Tibial artery (tissue), 4 donors: ENCODE measurements at regions not wholly inside any gene's neighbourhood (a gene's known extent, or its start where the extent isn't known, plus 50 kb on each side); places are given as distances from the start of the nearest gene placed in this dataset.
"Not testable (repeated sequence)": the region's sequence is repeated elsewhere in the genome, so short reads cannot be mapped to it uniquely, and the experiment has no call there.

Experiments
- DNase-seq, 2 donors: peaks; one replicate each; pipeline ENCODE4 v3.0.0-alpha.2; 2019
- H3K27ac ChIP-seq, 2 donors: fragments of 200-600 bp; sonication (generic) in 1 of 2; 1 replicate in 1 of 2; 2 replicates in 1 of 2; pipeline ENCODE4 v1.5.1; 2018 to 2019; ENCODE audit warnings: mild to moderate bottlenecking in 1 of 2
- H3K27me3 ChIP-seq, 2 donors: fragments of 200-600 bp; sonication (generic) in 1 of 2; one replicate each; pipeline versions ENCODE4 v1.5.1 to v1.6.0; 2016 to 2019
- H3K36me3 ChIP-seq, 3 donors: fragments of 200-600 bp; sonication (generic) in 2 of 3; one replicate each; pipeline ENCODE4 v1.5.1; 2016 to 2019; ENCODE audit warnings: mild to moderate bottlenecking in 2 of 3
- H3K4me1 ChIP-seq, 4 donors: fragments of 200-600 bp; sonication (generic) in 2 of 4; 1 replicate in 3 of 4; 2 replicates in 1 of 4; pipeline ENCODE4 v1.5.1; 2016 to 2019
- H3K4me3 ChIP-seq, 2 donors: fragments of 200-600 bp; sonication (generic) in 1 of 2; 1 replicate in 1 of 2; 2 replicates in 1 of 2; pipeline ENCODE4 v1.5.1; 2018 to 2019; ENCODE audit warnings: mild to moderate bottlenecking in 2 of 2
- H3K9me3 ChIP-seq, 3 donors: fragments of 200-600 bp; sonication (generic) in 1 of 3; one replicate each; pipeline ENCODE4 v1.5.1; 2016 to 2019
- intact Hi-C: fragments of 100-400 bp; cut with DNase I; formaldehyde crosslinking; loops from one replicate; pipeline ENCODE4 v1.15.0; 2023; ENCODE audit warnings: low total_unique reads
- TF ChIP-seq, protein P1 (sequence below), 2 experiments: fragments of 200-600 bp in 1 of 2; fragments of 450-650 bp in 1 of 2; IDR thresholded peaks; one replicate each; pipeline ENCODE4 v1.5.1; 2017 to 2019; ENCODE audit warnings: antibody characterized with exemption in 2 of 2, mild to moderate bottlenecking in 1 of 2, moderate library complexity in 1 of 2

DNA sequence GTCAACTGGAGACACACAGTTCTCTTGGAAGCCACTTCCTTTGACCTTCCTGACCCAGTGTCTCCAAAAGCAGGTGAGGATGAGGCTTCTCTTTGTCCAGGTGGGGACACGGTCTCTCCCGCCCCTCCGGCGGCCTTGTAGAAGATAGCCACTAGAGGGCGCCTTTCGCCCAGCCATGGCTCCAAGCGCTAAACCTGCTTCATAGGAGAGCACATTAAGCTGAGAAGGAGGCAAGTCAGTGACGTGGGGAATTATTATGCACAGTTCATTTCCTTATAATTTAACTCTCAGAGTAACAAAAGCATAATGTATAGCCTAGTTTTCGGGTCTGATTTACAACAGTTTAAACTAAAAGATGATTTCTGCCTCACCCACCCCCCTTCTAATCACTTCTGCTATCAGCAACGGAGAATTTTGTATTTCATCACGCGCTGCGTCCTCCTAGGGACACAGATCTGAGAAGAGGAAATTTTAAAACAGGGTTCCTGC lies 208.7 kb downstream of the ICOS start:
- H3K4me3 ChIP-seq: peak overlapping the region; percentile 43 to 52
- peak; percentile 64 to 85 for DNase-seq

DNA sequence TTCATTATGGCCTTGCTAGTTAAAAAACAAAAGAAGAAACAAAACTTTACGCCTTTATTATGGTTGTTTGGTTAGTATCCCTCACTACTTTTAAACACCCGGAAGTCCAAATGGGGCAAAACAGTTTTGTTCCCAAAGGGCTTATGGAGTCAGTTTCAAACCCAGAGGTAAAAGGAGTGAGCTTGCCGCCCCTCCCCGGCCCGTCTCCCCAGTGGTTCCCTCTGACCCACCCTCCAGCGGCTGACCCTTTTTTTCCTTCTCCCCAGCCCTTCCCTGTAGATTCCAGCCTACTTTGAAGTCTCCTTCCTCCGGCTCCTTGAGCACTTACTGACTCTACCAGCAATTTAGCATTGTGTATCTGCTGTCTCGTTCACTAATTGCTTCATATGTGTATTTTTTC lies 209.2 kb downstream of the ICOS start:
- Histone ChIP-seq H3K4me3 (peak overlapping the region; percentile 43 to 52), H3K27me3 (peaks cover 0 to 2% of the 10 kb centered on the region in 2 donors), H3K36me3 (no peaks in the 10 kb centered on the region), H3K27ac (peak overlapping the region; percentile 32 to 45), H3K4me1 (peaks cover 0 to 6% (median 0%) of the 10 kb centered on the region in 4 donors), H3K9me3 (no peaks in the 10 kb centered on the region)
- intact Hi-C loops: no loop called here
- no peak for DNase-seq
- TF ChIP-seq, protein P1, sequence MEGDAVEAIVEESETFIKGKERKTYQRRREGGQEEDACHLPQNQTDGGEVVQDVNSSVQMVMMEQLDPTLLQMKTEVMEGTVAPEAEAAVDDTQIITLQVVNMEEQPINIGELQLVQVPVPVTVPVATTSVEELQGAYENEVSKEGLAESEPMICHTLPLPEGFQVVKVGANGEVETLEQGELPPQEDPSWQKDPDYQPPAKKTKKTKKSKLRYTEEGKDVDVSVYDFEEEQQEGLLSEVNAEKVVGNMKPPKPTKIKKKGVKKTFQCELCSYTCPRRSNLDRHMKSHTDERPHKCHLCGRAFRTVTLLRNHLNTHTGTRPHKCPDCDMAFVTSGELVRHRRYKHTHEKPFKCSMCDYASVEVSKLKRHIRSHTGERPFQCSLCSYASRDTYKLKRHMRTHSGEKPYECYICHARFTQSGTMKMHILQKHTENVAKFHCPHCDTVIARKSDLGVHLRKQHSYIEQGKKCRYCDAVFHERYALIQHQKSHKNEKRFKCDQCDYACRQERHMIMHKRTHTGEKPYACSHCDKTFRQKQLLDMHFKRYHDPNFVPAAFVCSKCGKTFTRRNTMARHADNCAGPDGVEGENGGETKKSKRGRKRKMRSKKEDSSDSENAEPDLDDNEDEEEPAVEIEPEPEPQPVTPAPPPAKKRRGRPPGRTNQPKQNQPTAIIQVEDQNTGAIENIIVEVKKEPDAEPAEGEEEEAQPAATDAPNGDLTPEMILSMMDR (IDR thresholded peaks at IDR 0.05): no peak

More for the DNA sequence above, 208.7 kb downstream of the ICOS start:
- H3K4me1 ChIP-seq: peaks cover 0 to 6% (median 0%) of the 10 kb centered on the region in 4 donors
- TF ChIP-seq, protein P1 (IDR thresholded peaks at IDR 0.05): peak; percentile 87 to 96
- peak overlapping the region; percentile 32 to 45 for H3K27ac ChIP-seq
- no peaks in the 10 kb centered on the region for H3K36me3 ChIP-seq
- peaks cover 0 to 2% of the 10 kb centered on the region in 2 donors for H3K27me3 ChIP-seq
- H3K9me3 ChIP-seq: no peaks in the 10 kb centered on the region
- intact Hi-C loops: no loop called here

DNA sequence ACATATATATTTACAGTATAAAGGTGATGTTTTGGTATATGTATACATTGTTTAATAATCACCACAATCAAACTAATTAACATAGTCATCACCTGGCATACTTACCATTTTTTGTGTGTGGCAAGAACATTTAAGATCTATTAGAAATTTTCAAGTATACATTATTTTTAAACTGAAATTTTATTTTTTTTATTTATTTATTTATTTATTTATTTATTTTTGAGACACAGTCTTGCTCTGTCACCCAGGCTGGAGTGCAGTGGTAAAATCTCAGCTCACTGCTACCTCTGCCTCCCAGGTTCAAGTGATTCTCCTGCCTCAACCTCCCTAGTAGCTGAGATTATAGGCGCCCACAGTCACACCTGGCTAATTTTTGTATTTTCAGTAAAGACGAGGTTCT lies 210.5 kb downstream of the ICOS start:
- H3K9me3 ChIP-seq: not testable (repeated sequence)

DNA sequence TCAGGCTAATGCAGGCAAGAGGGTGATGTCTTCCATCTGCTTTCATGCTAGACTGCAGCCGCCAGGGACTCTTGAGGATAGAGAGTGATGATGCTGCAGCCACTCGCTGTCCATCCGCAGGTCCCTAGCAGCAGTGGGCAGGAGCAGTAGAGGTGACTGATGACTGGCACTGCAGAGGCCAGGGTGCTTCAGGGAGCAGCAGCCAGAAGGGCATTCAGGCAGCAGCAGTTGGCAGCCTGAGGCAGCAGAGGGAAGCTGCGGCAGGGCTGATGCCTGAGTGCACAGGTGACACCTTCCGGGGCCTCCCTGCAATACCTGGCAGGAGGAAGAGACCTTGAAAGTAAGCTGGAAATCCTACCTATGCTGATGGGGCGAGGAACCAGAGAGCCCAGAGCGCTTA lies 214.2 kb downstream of the ICOS start:
- intact Hi-C loops: no loop called here
- Histone ChIP-seq H3K4me3 (no peak overlapping the region), H3K27me3 (no peaks in the 10 kb centered on the region), H3K4me1 (peaks cover 0 to 10% (median 6%) of the 10 kb centered on the region in 4 donors), H3K36me3 (no peaks in the 10 kb centered on the region), H3K27ac (no peak overlapping the region), H3K9me3 (no peaks in the 10 kb centered on the region)
- no peak for DNase-seq
- TF ChIP-seq, protein P1 (IDR thresholded peaks at IDR 0.05): no peak

More for the DNA sequence above, 210.5 kb downstream of the ICOS start:
- H3K4me1 ChIP-seq, H3K27me3 ChIP-seq, H3K36me3 ChIP-seq, DNase-seq, intact Hi-C loops, H3K27ac ChIP-seq, H3K4me3 ChIP-seq: not testable (repeated sequence)

DNA sequence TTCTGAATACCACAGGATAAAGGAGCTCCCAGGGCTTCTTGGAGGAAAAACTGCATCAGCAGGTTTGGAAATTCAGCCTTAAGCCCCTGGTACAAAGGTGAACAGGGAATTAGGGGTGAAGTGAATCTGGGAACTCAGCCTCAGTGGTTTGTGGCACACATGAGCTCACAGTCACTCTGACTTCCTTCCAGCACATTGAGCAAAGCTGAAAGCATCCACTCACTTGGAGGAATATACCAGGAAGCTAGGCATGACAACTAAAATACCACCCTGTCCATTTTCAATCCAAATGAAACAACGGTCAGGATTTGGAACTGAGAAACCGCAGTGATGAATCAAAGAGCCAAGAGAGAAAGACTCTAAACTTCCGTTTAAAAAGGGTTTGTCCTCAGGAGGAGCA lies 216.1 kb downstream of the ICOS start:
- intact Hi-C loops: no loop called here
- TF ChIP-seq, protein P1 (IDR thresholded peaks at IDR 0.05): no peak

DNA sequence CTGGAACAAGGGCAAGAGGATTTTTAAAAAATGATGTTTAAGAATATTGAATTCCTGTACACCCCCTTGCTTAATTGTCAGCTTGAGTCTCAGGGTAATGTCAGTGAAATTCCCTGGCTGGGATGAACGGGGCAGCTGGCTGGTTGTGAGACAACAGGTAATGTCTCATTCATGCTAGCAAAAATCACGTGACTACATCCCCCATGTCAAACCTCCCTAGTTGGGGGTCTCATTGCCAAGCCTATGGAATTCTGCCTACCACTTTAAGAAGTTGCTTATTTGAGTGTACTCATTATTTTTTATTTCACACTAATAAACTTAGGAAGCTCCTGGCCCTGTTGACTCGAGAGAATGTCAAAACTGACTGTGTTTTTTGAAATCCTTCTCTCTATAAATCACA lies 218.3 kb downstream of the ICOS start:
- intact Hi-C loops: no loop called here
- H3K27me3 ChIP-seq: no peaks in the 10 kb centered on the region
- no peak for DNase-seq
- H3K27ac ChIP-seq: no peak overlapping the region
- TF ChIP-seq, protein P1 (IDR thresholded peaks at IDR 0.05): no peak
- H3K4me3 ChIP-seq: no peak overlapping the region
- H3K36me3 ChIP-seq: no peaks in the 10 kb centered on the region
- H3K4me1 ChIP-seq: peaks cover 0 to 10% (median 3%) of the 10 kb centered on the region in 4 donors
- H3K9me3 ChIP-seq: no peaks in the 10 kb centered on the region

More for the DNA sequence above, 216.1 kb downstream of the ICOS start:
- Histone ChIP-seq H3K9me3 (no peaks in the 10 kb centered on the region), H3K36me3 (no peaks in the 10 kb centered on the region), H3K27me3 (no peaks in the 10 kb centered on the region), H3K4me3 (no peak overlapping the region), H3K27ac (no peak overlapping the region), H3K4me1 (peaks cover 0 to 10% (median 3%) of the 10 kb centered on the region in 4 donors)
- DNase-seq: no peak
